HUES64 (cell line): ENCODE measurements at regions not wholly inside any gene's neighbourhood (a gene's known extent, or its start where the extent isn't known, plus 50 kb on each side); places are given as distances from the start of the nearest gene placed in this dataset.
"Not testable (repeated sequence)": the region's sequence is repeated elsewhere in the genome, so short reads cannot be mapped to it uniquely, and the experiment has no call there.

ENCODE experiments used
- H3K27ac ChIP-seq: 2 replicates; pipeline ENCODE4 v1.7.0; 2013; ENCODE audit warnings: low read depth, low read length, inconsistent platforms
- H3K27me3 ChIP-seq: 2 replicates; pipeline ENCODE4 v1.6.1; 2013; ENCODE audit warnings: mild to moderate bottlenecking, low read length; ENCODE audit not compliant: insufficient read depth
- H3K36me3 ChIP-seq: 2 replicates; pipeline ENCODE4 v1.6.1; 2013; ENCODE audit warnings: mild to moderate bottlenecking, low read length; ENCODE audit not compliant: insufficient read depth
- H3K4me1 ChIP-seq: 2 replicates; pipeline ENCODE4 v1.6.1; 2013; ENCODE audit warnings: mild to moderate bottlenecking, low read length, moderate library complexity; ENCODE audit not compliant: insufficient read depth
- H3K4me3 ChIP-seq: 2 replicates; pipeline ENCODE4 v1.5.1; 2013; ENCODE audit warnings: mild to moderate bottlenecking, low read length, moderate library complexity
- H3K9ac ChIP-seq: 2 replicates; pipeline ENCODE4 v1.6.1; 2013; ENCODE audit warnings: mild to moderate bottlenecking, low read depth, low read length
- H3K9me3 ChIP-seq: 2 replicates; pipeline ENCODE4 v1.6.1; 2013; ENCODE audit warnings: low read depth, low read length; ENCODE audit not compliant: insufficient read depth
- WGBS: fragments of 150-250, 120-280 bp; methylation state at CpG from one replicate; pipeline ENCODE4 v1.1.7; 2013; ENCODE audit warnings: missing lambda C conversion rate; 5-methylcytosine and 5-hydroxymethylcytosine counted together

DNA sequence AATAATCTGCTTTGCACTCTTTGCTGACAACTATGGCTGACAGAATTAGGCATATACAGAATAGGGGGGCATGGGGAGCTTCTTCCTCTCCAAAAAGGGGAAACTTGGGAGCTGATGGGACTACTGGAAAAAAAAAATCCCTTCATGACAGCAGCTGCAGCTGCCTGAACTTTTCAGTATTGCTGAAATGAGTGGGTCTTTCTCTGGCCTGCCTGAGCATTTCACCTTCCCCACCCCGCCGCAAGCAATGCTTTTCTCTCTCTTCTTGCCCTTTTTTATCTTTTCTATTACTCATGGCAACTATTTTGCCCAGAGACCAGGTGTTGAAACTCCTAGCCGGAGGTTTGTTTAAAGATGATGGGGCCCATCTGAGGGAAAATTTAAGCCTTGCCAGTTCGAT is 244.9 kb downstream of the SEMA3D start:
- Histone ChIP-seq H3K27me3 (no peaks in the 10 kb centered on the region), H3K9me3 (no peaks in the 10 kb centered on the region), H3K4me3 (no peak overlapping the region), H3K9ac (no peak overlapping the region), H3K27ac (no peak overlapping the region), H3K4me1 (no peaks in the 10 kb centered on the region), H3K36me3 (no peaks in the 10 kb centered on the region)
- WGBS, result 93% methylated on average over 4 of the region's 4 CpGs

DNA sequence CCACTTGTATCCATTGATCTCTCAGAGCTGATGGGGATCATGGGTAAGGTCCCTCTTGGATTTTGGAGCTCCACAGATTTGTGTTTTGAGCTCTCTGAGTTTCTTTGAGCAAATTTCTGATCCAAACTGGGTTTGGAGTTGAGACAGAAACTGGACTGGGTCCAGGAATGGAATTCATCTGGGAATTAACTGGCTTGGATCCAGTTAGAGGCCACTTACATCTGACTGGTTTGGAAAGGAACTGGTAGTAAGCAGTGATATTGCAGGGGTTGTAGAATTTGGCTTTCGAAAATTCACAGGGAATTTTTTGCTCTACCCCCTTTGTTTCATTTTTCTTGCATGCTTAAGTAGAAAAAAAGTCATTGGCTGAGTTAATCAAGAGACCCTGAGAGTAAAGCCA is 245.6 kb downstream of the SEMA3D start:
- Histone ChIP-seq H3K27ac (no peak overlapping the region), H3K36me3 (no peaks in the 10 kb centered on the region), H3K9me3 (no peaks in the 10 kb centered on the region), H3K9ac (no peak overlapping the region), H3K4me3 (no peak overlapping the region), H3K27me3 (no peaks in the 10 kb centered on the region), H3K4me1 (no peaks in the 10 kb centered on the region)
- 77% methylated on average over 1 of the region's 1 CpG for WGBS

DNA sequence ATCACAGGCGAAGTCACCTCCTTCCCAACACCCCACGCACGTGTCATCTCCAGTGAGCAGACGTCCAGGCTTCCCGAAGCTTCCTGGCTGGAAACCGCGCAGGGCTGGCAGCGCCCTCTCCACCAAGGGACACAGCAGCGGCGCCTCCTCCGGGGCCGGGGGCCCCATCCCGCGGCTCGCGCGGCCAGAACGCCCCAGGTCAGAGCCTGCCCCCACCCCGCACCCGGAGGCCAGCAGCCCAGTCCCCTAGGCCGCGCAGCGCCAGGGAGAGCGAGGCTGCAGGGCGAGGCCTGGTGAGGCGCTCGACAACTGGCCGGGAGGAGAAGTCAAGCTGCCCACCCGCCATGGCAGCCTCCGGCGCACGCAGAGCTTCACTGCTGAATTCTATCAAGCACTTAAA is 247.0 kb downstream of the SEMA3D start:
- H3K9ac ChIP-seq, result no peak overlapping the region

DNA sequence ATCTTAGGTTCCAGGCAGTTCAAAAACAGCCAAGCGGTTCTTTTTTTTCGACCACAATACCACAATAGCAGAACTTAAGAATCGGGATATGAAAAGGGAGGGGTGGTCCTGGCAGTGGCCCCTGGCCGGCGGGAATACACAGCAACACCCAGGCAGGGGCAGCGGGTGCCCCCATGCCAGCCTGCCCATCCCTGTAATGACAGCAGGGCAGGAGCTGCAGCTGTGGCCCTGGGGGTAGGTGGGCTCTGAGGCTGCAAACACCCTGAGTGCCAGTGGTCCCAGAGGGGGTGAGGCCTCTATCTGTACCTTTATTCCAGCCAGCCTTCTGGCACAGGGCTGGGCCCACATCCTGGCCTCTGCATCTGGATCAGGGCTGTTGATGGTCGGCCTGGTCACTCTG is 247.4 kb downstream of the SEMA3D start:
- WGBS, result 96% methylated on average over 7 of the region's 7 CpGs
- Histone ChIP-seq H3K27me3 (no peaks in the 10 kb centered on the region), H3K4me1 (no peaks in the 10 kb centered on the region), H3K27ac (no peak overlapping the region), H3K9me3 (no peaks in the 10 kb centered on the region), H3K4me3 (no peak overlapping the region), H3K36me3 (no peaks in the 10 kb centered on the region), H3K9ac (no peak overlapping the region)

More for the DNA sequence above, 247.0 kb downstream of the SEMA3D start:
- 95% methylated on average over 32 of the region's 32 CpGs for WGBS
- no peaks in the 10 kb centered on the region for H3K4me1 ChIP-seq
- no peaks in the 10 kb centered on the region for H3K36me3 ChIP-seq
- no peaks in the 10 kb centered on the region for H3K27me3 ChIP-seq
- H3K4me3 ChIP-seq, result peak overlapping the region; percentile 32; the same call in 1 of the 2 replicates
- no peak overlapping the region for H3K27ac ChIP-seq
- no peaks in the 10 kb centered on the region for H3K9me3 ChIP-seq

DNA sequence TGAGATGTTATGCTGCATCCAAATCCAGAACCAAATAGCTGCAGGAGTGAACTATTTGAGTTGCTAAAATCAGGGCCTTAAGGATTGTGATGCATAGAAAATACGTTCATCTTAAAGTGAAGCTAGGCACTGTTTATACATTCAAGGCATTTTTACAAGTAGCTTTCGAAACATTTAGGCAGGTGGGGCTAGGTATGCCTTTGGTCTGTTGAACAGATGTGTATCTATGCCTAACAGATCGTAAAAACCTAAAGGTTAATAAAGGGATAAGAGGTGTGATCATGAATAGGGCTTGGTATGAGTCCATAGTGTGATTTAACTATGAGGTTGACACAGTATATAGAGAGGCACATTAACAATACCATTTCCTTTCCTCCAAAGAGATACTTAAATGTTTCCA is 262.5 kb downstream of the SEMA3D start:
- Histone ChIP-seq H3K9me3 (0 out of 2 replicates have a peak, but pooled peaks cover 3% of the 10 kb centered on the region), H3K36me3 (no peaks in the 10 kb centered on the region), H3K4me3 (no peak overlapping the region), H3K27me3 (no peaks in the 10 kb centered on the region), H3K4me1 (peaks cover 3% of the 10 kb centered on the region; the same call in 1 of the 2 replicates), H3K9ac (no peak overlapping the region), H3K27ac (no peak overlapping the region)
- WGBS, result 93% methylated on average over 3 of the region's 3 CpGs

DNA sequence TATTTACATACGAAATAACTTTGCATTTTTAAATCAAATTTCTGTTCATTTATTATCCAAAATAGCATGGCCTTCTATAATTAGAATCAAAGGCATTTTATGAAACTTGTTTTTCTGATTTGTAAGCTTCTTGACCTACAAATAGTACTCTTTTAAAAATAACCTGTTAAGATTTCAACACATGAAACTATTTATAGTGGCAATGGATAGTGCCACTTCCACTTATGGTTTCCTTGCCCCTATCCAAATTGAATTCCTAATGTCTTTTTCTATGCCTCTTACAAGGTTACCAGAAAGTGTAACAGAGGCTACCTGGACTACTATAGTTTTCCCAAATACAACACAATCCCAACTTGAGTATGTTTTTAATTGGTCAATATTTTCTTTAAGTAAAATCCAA is 263.5 kb downstream of the SEMA3D start:
- Histone ChIP-seq H3K9ac (no peak overlapping the region), H3K9me3 (0 out of 2 replicates have a peak, but pooled peaks cover 3% of the 10 kb centered on the region), H3K27me3 (no peaks in the 10 kb centered on the region), H3K4me1 (peaks cover 3% of the 10 kb centered on the region; the same call in 1 of the 2 replicates), H3K4me3 (no peak overlapping the region), H3K27ac (no peak overlapping the region), H3K36me3 (no peaks in the 10 kb centered on the region)
- WGBS, result no CpG with 5 or more reads among the region's 1 CpG

DNA sequence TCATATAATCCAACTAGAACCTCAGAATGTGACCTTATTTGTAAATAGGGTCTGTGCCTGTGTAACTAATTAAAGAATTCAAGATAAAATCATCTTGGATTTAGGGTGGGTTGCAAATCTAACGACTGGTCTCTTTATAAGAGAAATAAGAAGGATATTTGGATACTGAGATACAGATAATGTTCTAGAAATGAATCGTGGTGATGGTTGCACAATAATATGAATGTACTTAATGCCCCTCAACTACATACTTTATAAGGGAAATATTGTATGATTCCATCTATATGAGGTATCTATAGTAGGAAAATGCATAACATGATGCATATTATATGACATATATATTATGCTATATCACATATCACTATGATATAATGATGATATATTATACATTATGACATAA is 265.7 kb downstream of the SEMA3D start:
- 86% methylated on average over 1 of the region's 2 CpGs for WGBS
- H3K4me1 ChIP-seq, result no peaks in the 10 kb centered on the region
- 0 out of 2 replicates have a peak, but pooled peaks cover 3% of the 10 kb centered on the region for H3K9me3 ChIP-seq
- no peak overlapping the region for H3K4me3 ChIP-seq
- H3K27ac ChIP-seq, result no peak overlapping the region
- no peaks in the 10 kb centered on the region for H3K36me3 ChIP-seq
- H3K27me3 ChIP-seq, result no peaks in the 10 kb centered on the region
- H3K9ac ChIP-seq, result no peak overlapping the region

DNA sequence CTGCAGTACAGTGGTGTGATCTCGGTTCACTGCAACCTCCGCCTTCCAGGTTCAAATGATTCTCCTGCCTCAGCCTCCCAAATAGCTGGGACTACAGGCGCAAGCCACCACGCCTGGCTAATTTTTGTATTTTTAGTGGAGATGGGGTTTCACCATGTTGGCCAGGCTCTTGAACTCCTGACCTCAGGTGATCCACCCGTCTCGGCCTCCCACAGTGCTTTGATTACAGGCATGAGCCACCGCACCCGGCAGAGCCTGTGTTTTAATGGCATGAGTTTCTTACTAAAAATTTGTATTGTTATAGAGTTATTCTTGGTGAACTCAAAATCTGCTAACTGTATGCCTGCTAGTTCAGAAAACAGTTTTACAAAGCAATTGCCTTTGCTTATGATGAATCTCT is 269.9 kb downstream of the SEMA3D start:
- 96% methylated on average over 8 of the region's 8 CpGs for WGBS
- peaks cover 18% of the 10 kb centered on the region for H3K4me1 ChIP-seq
- not testable (repeated sequence) for H3K27ac ChIP-seq, H3K9ac ChIP-seq, H3K27me3 ChIP-seq, H3K4me3 ChIP-seq, H3K36me3 ChIP-seq, H3K9me3 ChIP-seq

DNA sequence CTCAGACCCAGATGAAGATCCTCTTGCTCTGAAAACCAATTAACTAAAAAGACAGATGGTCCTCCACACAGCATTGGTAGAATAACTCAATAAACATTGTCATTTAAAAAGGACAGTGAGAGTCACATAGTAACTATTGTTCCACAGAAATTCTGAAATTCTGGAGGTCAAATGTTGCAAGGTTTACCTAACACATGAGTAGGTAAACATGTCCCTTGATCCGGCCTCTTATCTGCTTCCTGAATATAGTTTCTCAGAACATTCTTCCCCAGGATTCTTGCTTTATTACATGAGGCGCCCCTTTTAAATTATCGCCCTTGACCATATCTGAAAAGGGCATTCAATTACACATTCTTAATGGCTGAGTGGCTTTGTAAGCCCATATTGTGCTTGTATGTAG is 270.7 kb downstream of the SEMA3D start:
- no peak overlapping the region for H3K27ac ChIP-seq
- H3K27me3 ChIP-seq, result no peaks in the 10 kb centered on the region
- 96% methylated on average over 3 of the region's 3 CpGs for WGBS
- no peaks in the 10 kb centered on the region for H3K36me3 ChIP-seq
- H3K4me3 ChIP-seq, result no peak overlapping the region
- no peak overlapping the region for H3K9ac ChIP-seq
- H3K4me1 ChIP-seq, result peaks cover 26% of the 10 kb centered on the region
- 0 out of 2 replicates have a peak, but pooled peaks cover 3% of the 10 kb centered on the region for H3K9me3 ChIP-seq

DNA sequence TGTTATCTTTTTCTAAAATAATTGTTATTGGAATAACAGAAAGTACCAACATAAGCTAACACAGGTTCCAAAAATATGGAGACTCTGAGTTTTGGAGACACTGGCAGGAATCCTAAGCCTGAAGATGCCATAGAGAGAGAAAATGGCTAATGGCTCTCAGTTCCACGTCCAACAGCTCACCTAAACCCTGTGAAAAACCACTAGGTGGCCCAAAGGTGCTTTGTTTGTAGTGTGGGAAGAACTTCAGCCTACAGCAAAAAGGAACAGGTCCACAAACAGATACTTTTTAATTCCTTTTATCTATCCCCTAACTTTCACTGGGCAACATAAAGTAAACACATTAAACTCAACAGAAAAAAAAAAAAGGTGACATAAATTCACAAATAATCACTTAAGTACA is 272.3 kb downstream of the SEMA3D start:
- WGBS, result 44% methylated on average over 1 of the region's 1 CpG
- H3K27me3 ChIP-seq, result no peaks in the 10 kb centered on the region
- no peak overlapping the region for H3K9ac ChIP-seq
- H3K4me3 ChIP-seq, result no peak overlapping the region
- 0 out of 2 replicates have a peak, but pooled peaks cover under 1% of the 10 kb centered on the region for H3K9me3 ChIP-seq
- H3K27ac ChIP-seq, result no peak overlapping the region
- no peaks in the 10 kb centered on the region for H3K36me3 ChIP-seq
- peaks cover 33% of the 10 kb centered on the region for H3K4me1 ChIP-seq

DNA sequence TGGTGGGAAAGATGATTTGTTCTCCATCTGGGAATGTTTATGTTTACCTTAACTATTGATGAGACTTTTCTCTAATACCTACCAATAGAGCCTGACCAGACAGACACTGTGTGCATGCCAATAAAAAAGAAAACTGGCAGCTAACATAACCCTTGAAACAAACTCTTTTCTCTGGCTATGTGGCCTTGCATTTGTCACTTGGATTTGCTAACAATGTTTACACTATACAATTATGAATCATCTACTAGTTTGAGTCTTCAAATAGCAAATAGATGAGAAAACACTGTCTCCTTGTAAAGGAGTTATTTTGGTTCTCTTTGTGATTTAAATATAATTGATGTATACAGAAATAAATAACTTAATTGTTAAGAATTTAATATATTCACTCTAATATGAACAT is 273.1 kb downstream of the SEMA3D start:
- Histone ChIP-seq H3K4me3 (no peak overlapping the region), H3K27ac (peak overlapping the region; percentile 78), H3K9me3 (no peaks in the 10 kb centered on the region)

DNA sequence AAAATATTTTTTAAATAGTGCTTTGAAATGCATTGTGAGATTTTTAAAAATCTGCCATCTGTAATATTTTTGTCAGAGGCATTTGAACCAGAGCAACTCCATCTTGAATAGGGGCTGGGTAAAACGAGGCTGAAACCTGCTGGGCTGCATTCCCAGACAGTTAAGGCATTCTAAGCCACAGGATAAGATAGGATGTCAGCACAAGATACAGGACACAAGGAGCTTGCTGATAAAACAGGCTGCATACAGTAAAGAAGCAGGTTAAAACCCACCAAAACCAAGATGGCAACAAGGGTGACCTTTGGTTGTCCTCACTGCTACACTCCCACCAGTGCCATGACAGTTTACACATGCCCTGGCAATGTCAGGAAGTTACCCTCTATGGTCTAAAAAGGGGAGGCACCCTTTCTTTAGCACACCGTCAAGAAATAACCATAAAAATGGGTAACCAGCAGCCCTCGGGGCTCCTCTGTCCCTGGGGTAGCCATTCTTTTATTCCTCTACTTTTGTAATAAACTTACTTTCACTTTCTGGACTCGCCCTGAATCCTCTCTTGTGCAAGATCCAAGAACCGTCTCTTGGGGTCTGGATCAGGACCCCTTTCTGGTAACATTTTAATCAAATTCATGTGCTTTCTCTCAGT is 273.7 kb downstream of the SEMA3D start:
- Histone ChIP-seq H3K4me3 (no peak overlapping the region), H3K27ac (peak overlapping the region; percentile 78), H3K9me3 (no peaks in the 10 kb centered on the region), H3K4me1 (peaks cover 33% of the 10 kb centered on the region), H3K27me3 (no peaks in the 10 kb centered on the region), H3K9ac (no peak overlapping the region), H3K36me3 (no peaks in the 10 kb centered on the region)
- WGBS, result 77% methylated on average over 5 of the region's 5 CpGs

More for the DNA sequence above, 273.1 kb downstream of the SEMA3D start:
- H3K4me1 ChIP-seq, result peaks cover 33% of the 10 kb centered on the region
- no peaks in the 10 kb centered on the region for H3K27me3 ChIP-seq
- H3K36me3 ChIP-seq, result no peaks in the 10 kb centered on the region
- no peak overlapping the region for H3K9ac ChIP-seq
